Daoy (cell line): ENCODE measurements at regions not wholly inside any gene's neighbourhood (a gene's known extent, or its start where the extent isn't known, plus 50 kb on each side); places are given as distances from the start of the nearest gene placed in this dataset.
A peak's percentile ranks its signal among the peaks of the same experiment; 100 is the strongest.
"Not testable (repeated sequence)": the region's sequence is repeated elsewhere in the genome, so short reads cannot be mapped to it uniquely, and the experiment has no call there.

Experiments
- DNase-seq: peaks from one replicate; pipeline ENCODE4 v3.0.0-alpha.2; 2015; ENCODE audit warnings: low read depth

- not testable (repeated sequence) for DNase-seq
Observed at GRCh38 chr22:15772337-15772736, 82.5 kb downstream of the POTEH start.

- DNase-seq = not testable (repeated sequence)
Observed at GRCh38 chr22:15775118-15775517, 85.3 kb downstream of the POTEH start.

DNA sequence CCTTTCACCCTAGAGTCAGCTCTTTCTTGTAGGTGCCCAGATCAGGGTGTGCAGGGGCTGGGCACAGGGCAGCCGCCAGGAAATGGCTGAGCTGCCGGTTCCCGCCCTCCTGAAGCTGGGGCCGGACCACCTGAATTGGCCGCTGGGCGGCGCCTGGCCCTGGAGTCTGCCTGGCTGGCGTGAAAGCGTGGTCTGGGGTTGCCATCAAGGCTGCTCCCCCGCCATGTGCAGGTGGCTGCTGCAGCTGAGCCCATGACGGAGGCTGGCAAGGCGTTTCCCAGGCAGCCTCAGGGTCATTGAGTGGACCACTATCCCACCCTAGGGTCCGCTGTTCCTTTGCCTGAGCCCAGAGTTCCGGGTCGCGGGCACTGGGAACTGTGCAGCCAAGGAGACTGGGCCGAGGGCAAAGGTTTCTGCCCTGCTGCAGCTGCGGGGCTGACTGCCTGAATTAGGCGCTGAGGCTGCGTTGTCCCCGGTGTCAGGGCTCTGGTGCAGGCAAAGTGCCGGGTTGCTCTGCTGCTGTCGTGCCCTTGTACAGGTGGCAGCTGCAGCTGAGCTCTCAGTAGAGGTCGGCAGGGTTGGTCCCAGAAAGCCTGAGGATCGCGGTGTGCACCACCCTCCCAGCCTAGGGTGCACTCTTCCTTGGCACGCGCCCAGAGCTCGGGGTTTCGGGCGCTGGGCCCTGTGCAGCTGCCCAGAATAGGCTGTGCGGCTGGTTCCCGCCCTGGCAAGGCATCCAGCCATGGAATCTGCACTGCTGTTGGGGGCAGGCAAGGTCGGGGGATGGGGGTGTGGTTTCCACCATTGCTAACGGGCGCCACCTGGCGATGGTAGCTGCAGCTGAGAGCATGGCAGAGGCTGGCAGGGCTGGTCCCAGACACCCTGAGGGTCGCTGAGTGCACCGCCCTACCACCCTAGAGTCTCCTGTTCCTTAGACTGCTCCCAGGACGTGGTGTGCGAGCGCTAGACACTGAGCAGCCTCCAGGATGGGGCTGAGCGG lies 86.1 kb downstream of the POTEH start:
- DNase-seq = peak; percentile 45

DNA sequence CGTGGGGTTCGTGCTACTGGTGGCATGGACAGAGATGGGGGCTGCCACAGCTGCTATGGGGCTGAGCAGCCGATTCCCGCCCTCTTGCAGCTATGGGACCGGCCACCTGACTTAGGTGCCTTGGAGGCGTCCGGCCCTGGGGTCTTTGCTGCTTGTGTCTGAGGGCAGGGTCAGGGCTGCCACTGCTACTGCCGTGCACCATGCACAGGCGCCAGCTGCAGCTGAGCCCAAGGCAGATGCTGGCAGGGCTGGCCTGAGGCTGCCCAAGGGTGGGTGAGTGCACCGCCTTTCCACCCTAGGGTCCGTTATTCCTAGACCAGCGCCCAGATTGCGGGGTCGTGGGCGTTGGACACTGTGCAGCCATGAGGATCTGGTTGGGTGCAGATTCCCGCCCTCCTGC lies 86.9 kb downstream of the POTEH start:
- DNase-seq = not testable (repeated sequence)

DNA sequence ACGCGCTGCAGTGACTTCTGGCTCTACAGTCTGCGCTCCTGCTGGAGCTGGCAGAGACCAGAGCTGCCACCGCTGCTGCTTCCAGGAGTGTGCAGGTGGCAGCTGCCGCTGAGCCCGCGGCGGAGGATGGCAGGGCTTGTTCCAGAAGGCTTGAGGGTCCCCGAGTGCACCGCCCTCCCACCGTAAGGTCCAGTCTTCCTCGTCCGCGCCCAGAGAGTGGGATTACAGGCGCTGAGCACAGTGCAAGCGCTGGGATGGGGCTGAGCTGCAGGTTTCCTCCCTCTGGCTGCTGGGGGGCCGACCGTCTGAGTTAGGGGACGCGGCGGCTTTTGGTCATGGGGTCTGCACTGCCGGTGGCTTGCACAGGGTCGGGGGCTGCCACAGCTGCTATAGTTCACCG lies 87.3 kb downstream of the POTEH start:
- DNase-seq = not testable (repeated sequence)

DNA sequence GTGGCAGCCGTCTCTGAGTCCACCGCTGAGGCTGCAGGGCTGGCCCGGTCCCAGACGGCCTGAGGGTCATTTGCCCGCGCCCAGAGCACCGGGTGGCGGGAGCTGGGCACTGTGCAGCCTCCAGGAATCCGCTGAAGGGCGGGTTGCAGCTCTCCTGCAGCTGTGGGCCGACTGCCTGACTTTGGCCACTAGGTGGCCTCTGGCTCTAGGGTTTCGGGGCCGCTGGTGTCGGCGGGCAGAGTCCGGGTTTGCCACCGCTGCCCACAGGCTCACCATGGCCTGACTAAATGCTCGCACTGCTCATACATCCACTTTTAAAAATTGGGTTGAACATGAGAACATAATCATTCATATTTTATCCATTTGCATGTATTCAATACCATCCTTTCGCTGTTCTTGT lies 87.7 kb downstream of the POTEH start:
- DNase-seq = not testable (repeated sequence)

- DNase-seq = not testable (repeated sequence)
Observed at GRCh38 chr22:15778366-15778765, 88.5 kb downstream of the POTEH start.

- DNase-seq = not testable (repeated sequence)
Observed at GRCh38 chr22:15781652-15782051, 91.8 kb downstream of the POTEH start.

DNA sequence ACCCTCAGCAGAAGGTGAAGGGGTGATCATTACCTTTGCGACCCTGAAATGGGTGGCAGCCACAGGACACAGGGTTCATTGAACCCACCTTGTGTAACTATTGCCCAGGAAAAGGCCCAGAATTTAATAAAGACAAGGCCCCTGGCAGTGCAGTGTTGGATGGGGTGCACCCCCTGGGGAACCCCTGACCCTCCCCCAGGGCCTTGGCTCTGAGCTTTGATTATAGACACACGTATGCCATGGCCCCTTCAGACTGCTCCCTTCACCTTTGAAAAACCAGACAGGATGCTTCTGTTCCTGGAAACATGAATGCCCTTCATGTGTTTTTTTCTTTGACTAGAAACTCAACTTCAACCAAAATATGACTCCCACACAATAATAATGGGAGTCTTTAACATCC lies 93.1 kb downstream of the POTEH start:
- DNase-seq = not testable (repeated sequence)

GRCh38 chr22:15784383-15785085 lies 94.7 kb downstream of the POTEH start:
- DNase-seq = not testable (repeated sequence)

GRCh38 chr22:15786942-15787733 lies 97.3 kb downstream of the POTEH start:
- peak; percentile 5 for DNase-seq

- DNase-seq = not testable (repeated sequence)
Observed at GRCh38 chr22:15791557-15791956, 101.7 kb downstream of the POTEH start.

- DNase-seq = not testable (repeated sequence)
Observed at GRCh38 chr22:15799935-15800334, 110.1 kb downstream of the POTEH start.

DNA sequence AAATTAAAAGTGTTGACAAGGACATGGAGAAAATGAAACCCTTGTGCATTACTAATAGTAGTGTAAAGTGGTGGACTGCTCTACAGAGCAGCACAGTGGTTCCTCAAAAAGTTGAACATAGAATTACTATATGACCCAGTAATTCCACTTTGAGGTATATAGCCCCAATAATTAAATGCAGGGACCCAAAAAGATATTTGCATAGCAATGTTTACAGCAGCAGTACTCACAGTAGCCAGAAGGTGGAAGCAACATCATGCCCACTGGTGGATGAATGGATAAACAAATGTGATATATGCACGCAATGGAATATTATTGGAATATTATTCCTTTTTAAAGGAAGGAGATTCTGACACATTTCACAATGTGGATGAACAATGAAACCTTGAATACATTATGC lies 121.3 kb downstream of the POTEH start:
- DNase-seq = not testable (repeated sequence)

DNA sequence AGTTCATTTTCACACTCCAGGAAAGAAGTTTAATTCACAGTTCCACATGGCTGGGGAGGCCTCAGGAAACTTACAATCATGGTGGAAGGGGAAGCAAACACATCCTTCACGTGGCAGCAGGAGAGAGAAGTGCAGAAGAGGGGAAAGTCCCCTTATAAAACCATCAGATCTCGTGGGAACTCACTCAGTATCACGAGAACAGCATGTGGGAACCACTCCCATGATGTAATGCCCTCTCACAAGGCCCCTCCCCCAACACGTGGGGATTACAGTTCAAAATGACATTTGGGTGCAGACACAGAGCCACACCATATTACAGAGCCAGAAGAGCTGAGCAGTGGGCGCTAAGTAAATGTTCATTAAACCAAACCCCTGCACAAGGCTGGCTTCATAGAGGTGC lies 126.0 kb downstream of the POTEH start:
- DNase-seq = not testable (repeated sequence)

DNA sequence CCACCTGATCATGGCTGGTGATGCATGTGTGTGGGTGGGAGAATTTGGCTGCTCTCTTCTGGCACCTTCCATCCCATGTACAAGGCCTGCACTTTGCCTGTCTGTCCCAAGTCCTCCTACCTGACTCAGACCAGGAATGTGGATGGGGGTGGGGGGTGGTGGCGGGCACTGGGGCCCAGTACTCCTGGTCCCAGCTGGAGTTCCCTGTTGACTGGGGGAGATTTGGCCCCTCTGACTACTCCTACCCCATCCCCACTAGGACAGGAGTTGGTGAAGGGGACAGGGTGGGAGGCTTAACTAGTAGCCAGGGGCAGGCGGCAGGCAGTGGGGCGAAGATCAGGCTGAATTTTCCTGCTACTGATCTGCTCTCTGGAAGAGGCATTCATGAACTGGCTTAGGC lies 126.6 kb downstream of the POTEH start:
- not testable (repeated sequence) for DNase-seq

- DNase-seq = not testable (repeated sequence)
Observed at GRCh38 chr22:15817264-15817663, 127.4 kb downstream of the POTEH start.

GRCh38 chr22:15819886-15820285 lies 130.1 kb downstream of the POTEH start:
- DNase-seq = not testable (repeated sequence)

GRCh38 chr22:15821088-15821487 lies 131.3 kb downstream of the POTEH start:
- not testable (repeated sequence) for DNase-seq

GRCh38 chr22:15822001-15822400 lies 132.2 kb downstream of the POTEH start:
- DNase-seq = not testable (repeated sequence)

DNA sequence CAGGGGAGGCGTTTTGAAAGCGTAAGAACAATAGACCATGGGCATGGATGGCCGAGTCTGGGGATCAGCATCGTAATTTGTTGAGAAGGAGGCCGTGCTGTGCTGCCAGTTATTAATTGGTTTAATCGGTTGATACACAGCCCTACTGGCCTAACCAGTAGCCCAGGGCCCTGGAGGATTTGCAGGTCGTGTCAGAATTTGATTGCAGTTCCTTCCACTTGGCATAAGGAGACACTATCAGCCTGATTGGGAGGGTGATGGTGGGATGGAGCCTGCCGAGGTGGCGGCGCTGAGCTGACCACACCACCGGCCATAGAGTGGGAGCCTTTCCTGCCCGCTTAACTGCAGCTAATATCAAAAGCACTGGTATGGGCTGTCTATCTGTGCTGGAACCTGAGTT lies 133.4 kb downstream of the POTEH start:
- not testable (repeated sequence) for DNase-seq

DNA sequence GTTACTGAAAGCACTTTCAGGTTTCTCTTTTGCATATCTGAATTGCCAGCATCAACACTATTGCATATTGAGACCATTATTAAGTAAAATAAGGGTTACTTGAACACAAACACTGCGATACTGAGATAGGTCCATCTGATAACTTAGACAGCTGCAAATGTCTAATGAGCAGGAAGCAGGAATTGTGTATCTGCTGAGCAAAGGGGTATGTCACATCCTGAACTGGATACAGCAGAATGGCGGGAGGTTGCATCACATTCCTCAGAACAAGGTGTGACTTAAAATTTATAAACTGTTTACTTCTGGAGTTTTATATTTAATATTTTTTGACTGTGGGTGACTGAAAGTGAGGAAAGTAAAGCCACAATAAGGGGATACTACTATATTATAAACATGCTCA lies 142.4 kb downstream of the POTEH start:
- not testable (repeated sequence) for DNase-seq
